ENCODE measurements at regions not wholly inside any gene's neighbourhood (a gene's known extent, or its start where the extent isn't known, plus 50 kb on each side); places are given as distances from the start of the nearest gene placed in this dataset.

DNA sequence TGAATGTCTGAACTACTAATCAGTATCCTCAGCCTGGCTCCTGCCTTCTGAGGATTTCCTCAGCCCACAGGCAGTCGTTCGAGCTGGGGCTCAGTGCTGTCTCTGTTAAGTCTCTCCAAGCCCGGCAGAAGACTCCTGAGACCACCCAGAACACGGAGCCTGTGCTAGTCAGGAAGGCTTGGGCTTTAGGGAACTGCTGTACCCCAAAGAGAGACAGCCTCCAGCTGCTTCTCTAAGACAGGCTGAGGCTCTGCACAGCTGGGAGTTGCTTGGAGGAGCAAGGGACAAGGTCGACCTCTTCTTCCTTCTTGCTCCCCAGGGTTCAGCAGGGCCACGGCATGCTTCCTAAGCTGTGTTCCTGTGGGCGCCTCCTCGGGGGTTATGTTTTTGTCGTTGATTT, 283.4 kb upstream of the MYT1L start (continued):
- TF ChIP-seq, protein P1, sequence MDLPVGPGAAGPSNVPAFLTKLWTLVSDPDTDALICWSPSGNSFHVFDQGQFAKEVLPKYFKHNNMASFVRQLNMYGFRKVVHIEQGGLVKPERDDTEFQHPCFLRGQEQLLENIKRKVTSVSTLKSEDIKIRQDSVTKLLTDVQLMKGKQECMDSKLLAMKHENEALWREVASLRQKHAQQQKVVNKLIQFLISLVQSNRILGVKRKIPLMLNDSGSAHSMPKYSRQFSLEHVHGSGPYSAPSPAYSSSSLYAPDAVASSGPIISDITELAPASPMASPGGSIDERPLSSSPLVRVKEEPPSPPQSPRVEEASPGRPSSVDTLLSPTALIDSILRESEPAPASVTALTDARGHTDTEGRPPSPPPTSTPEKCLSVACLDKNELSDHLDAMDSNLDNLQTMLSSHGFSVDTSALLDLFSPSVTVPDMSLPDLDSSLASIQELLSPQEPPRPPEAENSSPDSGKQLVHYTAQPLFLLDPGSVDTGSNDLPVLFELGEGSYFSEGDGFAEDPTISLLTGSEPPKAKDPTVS (IDR thresholded peaks at IDR 0.05; ENCODE audit: low read depth, low read length), result no peak
- TF ChIP-seq STAT1 (conservative IDR thresholded peaks at IDR 0.05) (no peak), CHD4 (IDR thresholded peaks at IDR 0.05) (no peak)
- TF ChIP-seq, protein P2, sequence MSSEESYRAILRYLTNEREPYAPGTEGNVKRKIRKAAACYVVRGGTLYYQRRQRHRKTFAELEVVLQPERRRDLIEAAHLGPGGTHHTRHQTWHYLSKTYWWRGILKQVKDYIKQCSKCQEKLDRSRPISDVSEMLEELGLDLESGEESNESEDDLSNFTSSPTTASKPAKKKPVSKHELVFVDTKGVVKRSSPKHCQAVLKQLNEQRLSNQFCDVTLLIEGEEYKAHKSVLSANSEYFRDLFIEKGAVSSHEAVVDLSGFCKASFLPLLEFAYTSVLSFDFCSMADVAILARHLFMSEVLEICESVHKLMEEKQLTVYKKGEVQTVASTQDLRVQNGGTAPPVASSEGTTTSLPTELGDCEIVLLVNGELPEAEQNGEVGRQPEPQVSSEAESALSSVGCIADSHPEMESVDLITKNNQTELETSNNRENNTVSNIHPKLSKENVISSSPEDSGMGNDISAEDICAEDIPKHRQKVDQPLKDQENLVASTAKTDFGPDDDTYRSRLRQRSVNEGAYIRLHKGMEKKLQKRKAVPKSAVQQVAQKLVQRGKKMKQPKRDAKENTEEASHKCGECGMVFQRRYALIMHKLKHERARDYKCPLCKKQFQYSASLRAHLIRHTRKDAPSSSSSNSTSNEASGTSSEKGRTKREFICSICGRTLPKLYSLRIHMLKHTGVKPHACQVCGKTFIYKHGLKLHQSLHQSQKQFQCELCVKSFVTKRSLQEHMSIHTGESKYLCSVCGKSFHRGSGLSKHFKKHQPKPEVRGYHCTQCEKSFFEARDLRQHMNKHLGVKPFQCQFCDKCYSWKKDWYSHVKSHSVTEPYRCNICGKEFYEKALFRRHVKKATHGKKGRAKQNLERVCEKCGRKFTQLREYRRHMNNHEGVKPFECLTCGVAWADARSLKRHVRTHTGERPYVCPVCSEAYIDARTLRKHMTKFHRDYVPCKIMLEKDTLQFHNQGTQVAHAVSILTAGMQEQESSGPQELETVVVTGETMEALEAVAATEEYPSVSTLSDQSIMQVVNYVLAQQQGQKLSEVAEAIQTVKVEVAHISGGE (CRISPR knock-in tag; IDR thresholded peaks at IDR 0.05), result no peak

DNA sequence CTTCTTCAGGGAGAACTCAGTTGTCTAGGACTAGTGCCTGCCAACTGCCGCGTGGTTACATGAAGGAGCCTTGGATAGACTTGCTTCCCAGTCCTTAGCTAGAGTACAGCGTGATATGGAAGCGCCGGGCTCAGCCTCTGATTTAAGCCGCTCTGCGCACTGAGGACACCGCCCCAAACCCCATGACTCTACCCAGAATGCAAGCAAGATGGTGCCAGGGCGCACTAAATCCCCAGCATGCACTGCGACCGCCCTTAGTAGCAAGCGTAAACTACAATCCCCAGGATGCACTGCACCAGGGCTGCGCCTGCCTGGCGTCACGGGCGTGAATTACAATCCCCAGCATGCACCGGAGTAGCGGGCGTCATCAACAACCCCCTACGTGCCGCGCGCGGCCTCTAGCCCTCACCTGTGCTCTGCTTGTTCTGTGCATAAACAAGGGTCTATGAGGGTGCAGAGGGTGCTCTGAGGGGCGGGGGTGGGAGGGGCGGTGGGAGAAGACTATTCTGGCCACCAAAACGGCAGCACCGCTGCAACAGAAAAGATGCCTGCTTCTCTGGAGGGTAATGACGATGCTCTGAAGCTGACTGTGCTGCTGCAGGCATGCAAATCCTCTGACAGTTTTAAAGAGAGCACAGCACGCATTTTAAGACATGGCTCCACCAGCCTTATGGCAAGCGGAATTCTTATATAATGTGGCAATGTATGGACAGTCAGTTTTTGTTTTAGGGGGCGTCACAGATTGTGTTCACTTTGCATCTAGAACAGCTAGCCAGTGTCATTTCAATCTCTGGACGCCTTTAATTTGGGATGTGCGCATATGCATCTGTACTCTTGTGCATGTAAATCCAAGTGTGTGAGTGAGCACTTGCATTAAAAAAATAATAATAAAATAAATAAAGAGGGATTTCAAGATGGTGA, 282.5 kb upstream of the MYT1L start:
- Histone ChIP-seq H2AFZ (ENCODE audit: control insufficient read depth, low read depth, low read length) (peak overlapping the region; percentile 88), H3K27ac (ENCODE audit: control insufficient read depth, insufficient read depth) (no peak overlapping the region), H4K20me1 (ENCODE audit: control insufficient read depth, insufficient read depth) (no peaks in the 10 kb centered on the region), H3K4me2 (ENCODE audit: control insufficient read depth, insufficient read depth) (peak overlapping the region; percentile 60), H3K9ac (ENCODE audit: control insufficient read depth, insufficient read depth, low read length) (no peak overlapping the region), H3K36me3 (ENCODE audit: control insufficient read depth in 2 of 2, insufficient read depth in 2 of 2, low read length in 1 of 2) (no peaks in the 10 kb centered on the region), H3K27me3 (replicated peaks in 1 of 2; ENCODE audit: control insufficient read depth in 2 of 2, insufficient read depth in 2 of 2, low read length in 1 of 2) (no peaks in the 10 kb centered on the region), H3K4me1 (ENCODE audit: control insufficient read depth, insufficient read depth, low read length) (no peaks in the 10 kb centered on the region), H3K9me3 (replicated peaks; ENCODE audit: control insufficient read depth, insufficient read depth, low read length) (no peaks in the 10 kb centered on the region; the same call in 1 of the 3 replicates), H3K79me2 (ENCODE audit: control insufficient read depth, insufficient read depth, low read length) (no peaks in the 10 kb centered on the region), H3K4me3 (peak overlapping the region; percentile 60)
- 22% methylated on average over 34 of the region's 34 CpGs for WGBS (ENCODE audit: insufficient coverage, insufficient replicate concordance, low lambda C conversion rate, missing lambda C conversion rate)
- BruUV-seq (replicated peaks), result no TSS peak
- ATAC-seq (peak; percentile 100), FAIRE-seq (peak; percentile 27), DNase-seq (ENCODE audit: low read depth, low spot score) (peak; percentile 56)
- in situ Hi-C loops (cut with MboI), result no loop called here
- SMC1A ChIA-PET (ENCODE audit: uncharacterized antibody, unreplicated experiment), result no interaction called here
- RAD21 ChIA-PET (ENCODE audit: unreplicated experiment), result no interaction called here
- CTCF ChIA-PET, result no interaction called here
- POLR2A ChIA-PET, result no interaction called here
- intact Hi-C loops (cut with micrococcal nuclease; ENCODE audit: unreplicated experiment), result no loop called here
- no peak for TF ChIP-seq HDAC6 (IDR thresholded peaks at IDR 0.05; ENCODE audit: unreplicated experiment)
- TF ChIP-seq, protein P3, sequence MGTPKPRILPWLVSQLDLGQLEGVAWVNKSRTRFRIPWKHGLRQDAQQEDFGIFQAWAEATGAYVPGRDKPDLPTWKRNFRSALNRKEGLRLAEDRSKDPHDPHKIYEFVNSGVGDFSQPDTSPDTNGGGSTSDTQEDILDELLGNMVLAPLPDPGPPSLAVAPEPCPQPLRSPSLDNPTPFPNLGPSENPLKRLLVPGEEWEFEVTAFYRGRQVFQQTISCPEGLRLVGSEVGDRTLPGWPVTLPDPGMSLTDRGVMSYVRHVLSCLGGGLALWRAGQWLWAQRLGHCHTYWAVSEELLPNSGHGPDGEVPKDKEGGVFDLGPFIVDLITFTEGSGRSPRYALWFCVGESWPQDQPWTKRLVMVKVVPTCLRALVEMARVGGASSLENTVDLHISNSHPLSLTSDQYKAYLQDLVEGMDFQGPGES (IDR thresholded peaks at IDR 0.05), result no peak
- 0 out of 2 replicates have a peak, but pooled peaks have one; percentile 29 for TF ChIP-seq MXI1 (IDR thresholded peaks at IDR 0.05; ENCODE audit: low read depth, low read length)
- peak; percentile 73; the same call in 1 of the 2 replicates for TF ChIP-seq PAX5 (IDR thresholded peaks at IDR 0.05; ENCODE audit: borderline replicate concordance, low read depth, low read length)
- TF ChIP-seq, protein P4, sequence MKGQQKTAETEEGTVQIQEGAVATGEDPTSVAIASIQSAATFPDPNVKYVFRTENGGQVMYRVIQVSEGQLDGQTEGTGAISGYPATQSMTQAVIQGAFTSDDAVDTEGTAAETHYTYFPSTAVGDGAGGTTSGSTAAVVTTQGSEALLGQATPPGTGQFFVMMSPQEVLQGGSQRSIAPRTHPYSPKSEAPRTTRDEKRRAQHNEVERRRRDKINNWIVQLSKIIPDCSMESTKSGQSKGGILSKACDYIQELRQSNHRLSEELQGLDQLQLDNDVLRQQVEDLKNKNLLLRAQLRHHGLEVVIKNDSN (IDR thresholded peaks at IDR 0.05; ENCODE audit: borderline replicate concordance, extremely low read length, insufficient read depth, low read depth, low read length), result peak; percentile 33
- TF ChIP-seq POU2F2 (IDR thresholded peaks at IDR 0.05; ENCODE audit: borderline replicate concordance, low read depth, low read length), result peak; percentile 9; the same call in 1 of the 3 replicates
- peak; percentile 81 for TF ChIP-seq CREM (IDR thresholded peaks at IDR 0.05; ENCODE audit: low read depth)
- TF ChIP-seq BHLHE40 (IDR thresholded peaks at IDR 0.05; ENCODE audit: borderline replicate concordance in 1 of 2, low read depth in 2 of 2, low read length in 1 of 2), result peak in 1 of 2 experiments; percentile 63; a peak in 2 of 4 replicates
- TF ChIP-seq CREB1 (IDR thresholded peaks at IDR 0.05; ENCODE audit: low read depth), result peak; percentile 88
- TF ChIP-seq BACH1 (IDR thresholded peaks at IDR 0.05; ENCODE audit: borderline replicate concordance), result no peak
- no peak for TF ChIP-seq NBN (IDR thresholded peaks at IDR 0.05)

All from GM12878 (cell line).